GM12874 (cell line): ENCODE measurements at regions not wholly inside any gene's neighbourhood (a gene's known extent, or its start where the extent isn't known, plus 50 kb on each side); places are given as distances from the start of the nearest gene placed in this dataset.

ENCODE experiments used
- TF ChIP-seq, protein P1 (sequence below): IDR thresholded peaks from 2 replicates; pipeline ENCODE4 v1.5.1; 2011; ENCODE audit warnings: low read depth, mild to moderate bottlenecking, control low read depth, low read length, moderate library complexity; ENCODE audit not compliant: insufficient read depth

DNA sequence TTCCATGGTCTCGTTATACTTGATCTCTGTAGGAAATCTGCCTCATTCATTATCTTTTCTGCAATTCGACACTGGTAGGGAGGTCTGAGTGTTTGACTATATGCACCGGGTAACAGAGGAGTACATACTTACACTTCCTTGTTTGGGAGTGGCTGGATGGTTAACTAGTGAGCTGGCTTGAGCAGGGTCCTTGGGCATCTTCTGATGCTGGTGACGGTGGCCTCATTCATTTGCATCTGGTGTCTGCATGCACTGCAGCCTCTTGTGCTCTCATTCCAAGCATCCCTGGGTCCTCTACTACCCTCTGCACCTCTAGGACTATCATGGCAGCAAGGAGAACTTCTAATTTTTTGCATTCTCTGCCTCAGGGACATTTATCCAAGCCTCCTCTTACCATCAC, 100.0 kb upstream of the TCF4 start:
- TF ChIP-seq, protein P1, sequence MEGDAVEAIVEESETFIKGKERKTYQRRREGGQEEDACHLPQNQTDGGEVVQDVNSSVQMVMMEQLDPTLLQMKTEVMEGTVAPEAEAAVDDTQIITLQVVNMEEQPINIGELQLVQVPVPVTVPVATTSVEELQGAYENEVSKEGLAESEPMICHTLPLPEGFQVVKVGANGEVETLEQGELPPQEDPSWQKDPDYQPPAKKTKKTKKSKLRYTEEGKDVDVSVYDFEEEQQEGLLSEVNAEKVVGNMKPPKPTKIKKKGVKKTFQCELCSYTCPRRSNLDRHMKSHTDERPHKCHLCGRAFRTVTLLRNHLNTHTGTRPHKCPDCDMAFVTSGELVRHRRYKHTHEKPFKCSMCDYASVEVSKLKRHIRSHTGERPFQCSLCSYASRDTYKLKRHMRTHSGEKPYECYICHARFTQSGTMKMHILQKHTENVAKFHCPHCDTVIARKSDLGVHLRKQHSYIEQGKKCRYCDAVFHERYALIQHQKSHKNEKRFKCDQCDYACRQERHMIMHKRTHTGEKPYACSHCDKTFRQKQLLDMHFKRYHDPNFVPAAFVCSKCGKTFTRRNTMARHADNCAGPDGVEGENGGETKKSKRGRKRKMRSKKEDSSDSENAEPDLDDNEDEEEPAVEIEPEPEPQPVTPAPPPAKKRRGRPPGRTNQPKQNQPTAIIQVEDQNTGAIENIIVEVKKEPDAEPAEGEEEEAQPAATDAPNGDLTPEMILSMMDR: no peak

DNA sequence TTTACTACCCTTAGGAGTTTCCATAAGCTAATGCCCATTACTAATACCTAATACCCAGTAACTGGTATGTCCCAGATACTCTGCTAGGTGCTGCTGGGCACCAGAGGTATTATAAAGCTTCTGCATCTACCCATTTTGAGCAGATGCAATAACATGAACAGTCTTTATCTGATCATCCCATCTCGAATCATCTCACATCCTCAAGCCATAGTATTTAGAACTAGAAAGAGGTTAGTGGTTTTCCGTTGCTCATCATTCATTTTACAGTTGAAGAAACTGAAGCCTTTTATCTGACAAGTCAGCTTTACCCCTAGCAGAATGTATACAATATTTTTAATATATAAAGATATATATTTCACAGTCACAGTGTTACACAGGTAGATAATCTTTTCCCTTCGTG, 99.1 kb upstream of the TCF4 start:
- TF ChIP-seq, protein P1: no peak

DNA sequence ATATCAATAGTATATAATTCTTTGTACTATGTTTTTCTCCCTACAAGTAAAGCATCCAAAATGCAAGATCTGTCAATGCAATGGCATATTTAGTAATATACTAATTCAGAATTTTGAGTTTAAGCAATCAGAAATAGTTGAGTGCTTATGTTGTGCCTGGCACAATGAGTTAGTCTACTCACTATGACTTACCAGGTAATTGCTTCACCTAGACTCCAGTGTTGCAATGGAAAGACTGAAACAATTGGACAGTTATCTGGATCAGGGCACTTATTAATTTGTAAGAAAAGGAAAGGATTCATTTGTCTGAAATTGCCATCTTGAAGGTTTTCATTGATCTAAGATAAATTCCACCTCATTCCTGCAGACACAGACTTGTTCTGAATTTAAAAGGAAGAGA, 97.6 kb upstream of the TCF4 start:
- TF ChIP-seq, protein P1: no peak

DNA sequence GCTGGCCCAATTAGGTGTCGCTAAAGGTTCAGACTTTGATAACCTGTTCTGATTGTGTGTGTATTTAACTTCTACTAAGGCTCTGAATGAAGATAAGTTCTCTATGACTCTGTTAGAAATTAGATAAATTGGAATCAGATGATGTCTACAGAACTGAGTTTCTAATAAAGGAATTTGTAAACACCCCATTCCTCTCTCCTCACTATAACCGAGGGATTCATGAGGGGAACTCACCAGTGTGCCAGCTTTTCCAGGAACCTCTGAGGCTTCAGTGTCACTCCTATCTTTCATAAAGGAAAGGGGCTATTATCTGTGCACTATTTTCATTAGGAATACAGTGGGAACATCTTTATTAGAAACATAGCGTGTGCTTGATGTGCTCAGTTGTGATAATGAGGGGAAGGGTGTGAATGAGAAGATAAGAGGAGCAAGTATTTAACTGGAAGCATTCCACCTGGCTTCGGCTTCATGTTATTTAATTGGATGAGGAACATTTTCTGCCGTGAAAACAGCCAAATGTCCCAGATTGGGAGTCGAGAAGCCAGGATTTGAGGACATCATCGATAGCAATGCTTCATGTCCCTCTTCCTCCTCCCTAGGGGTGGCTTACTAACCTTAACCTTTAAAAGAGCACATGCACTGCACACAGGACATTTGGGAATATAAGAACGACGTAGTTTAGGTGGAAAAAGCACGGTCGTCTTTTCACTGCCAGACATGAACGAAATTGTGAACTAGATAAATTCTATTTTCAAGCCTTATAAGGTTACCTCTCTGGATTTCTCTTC, 84.8 kb upstream of the TCF4 start:
- TF ChIP-seq, protein P1: no peak

DNA sequence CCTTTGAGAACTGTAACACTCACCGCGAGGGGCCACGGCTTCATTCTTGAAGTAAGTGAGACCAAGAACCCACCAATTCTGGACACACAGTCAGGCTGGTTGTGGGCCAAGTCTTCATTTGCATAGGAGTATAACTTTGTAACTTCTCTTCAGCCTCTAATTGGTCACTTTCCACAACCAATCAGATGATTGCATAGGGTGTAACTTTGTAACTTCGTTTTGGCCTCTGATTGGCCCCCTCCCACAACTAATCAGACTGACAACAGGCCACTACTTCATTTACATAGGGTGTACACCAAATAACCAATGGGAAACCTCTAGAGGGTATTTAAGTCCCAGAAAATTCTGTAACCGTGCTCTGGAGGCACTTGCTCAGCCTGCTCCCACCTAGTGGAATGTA, 77.5 kb upstream of the TCF4 start:
- TF ChIP-seq, protein P1: no peak

DNA sequence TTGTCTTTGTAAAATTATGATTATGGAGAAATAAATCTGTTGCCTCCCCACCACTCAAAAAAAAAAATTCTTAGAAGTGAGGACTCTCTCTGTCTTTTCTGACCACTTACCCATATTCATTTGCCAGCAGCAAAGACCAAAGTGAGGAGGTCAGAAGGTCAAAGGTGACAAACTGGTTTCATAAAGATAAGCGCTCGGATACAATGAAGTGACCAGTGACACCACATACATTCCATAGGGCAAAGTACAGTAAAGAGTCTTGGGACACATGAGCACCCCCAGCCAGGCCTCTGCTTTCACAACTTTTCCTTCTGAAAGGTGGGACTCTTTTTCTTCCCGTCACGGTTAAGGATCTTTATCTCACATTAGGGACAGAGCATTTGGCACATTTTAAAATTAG, 75.9 kb upstream of the TCF4 start:
- TF ChIP-seq, protein P1: no peak

DNA sequence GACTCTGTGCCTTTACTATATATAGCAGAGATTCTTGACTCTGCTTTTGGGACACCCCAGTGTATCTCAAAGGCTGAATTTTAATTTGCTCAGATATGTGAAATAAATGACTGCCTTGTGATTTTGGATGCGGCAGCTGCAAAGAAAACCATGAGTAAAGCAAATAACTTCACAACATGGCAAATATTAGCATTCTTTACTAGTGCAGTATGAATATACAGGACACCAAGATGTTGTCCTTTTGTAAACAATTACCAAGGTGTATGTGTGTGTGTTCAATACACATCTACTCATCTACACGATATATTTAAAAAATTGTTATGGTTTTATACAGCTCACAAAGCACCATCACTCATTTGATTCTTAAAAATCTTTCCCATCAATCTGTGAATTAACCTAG, 70.6 kb upstream of the TCF4 start:
- TF ChIP-seq, protein P1: no peak
